ENCODE measurements at regions not wholly inside any gene's neighbourhood (a gene's known extent, or its start where the extent isn't known, plus 50 kb on each side); places are given as distances from the start of the nearest gene placed in this dataset.

- DNase-seq (ENCODE audit: extremely low read depth, low read depth, low spot score): no peak
Measured at GRCh38 chr4:156656896-156657295, 314.7 kb downstream of the PDGFC start.

GRCh38 chr4:156654410-156654809 lies 317.2 kb downstream of the PDGFC start:
- no peak for DNase-seq (ENCODE audit: extremely low read depth, low read depth, low spot score)

GRCh38 chr4:156643826-156644225 lies 327.8 kb downstream of the PDGFC start:
- no peak for DNase-seq (ENCODE audit: extremely low read depth, low read depth, low spot score)

- no peak for DNase-seq (ENCODE audit: extremely low read depth, low read depth, low spot score)
Measured at GRCh38 chr4:156642161-156642560, 329.4 kb downstream of the PDGFC start.

- DNase-seq (ENCODE audit: extremely low read depth, low read depth, low spot score): no peak
Measured at GRCh38 chr4:156638925-156639605, 332.5 kb downstream of the PDGFC start.

GRCh38 chr4:156638334-156638733 lies 333.3 kb downstream of the PDGFC start:
- no peak for DNase-seq (ENCODE audit: extremely low read depth, low read depth, low spot score)

GRCh38 chr4:156636381-156636780 lies 335.2 kb downstream of the PDGFC start:
- DNase-seq (ENCODE audit: extremely low read depth, low read depth, low spot score): no peak

GRCh38 chr4:156635051-156635450 lies 336.5 kb downstream of the PDGFC start:
- DNase-seq (ENCODE audit: extremely low read depth, low read depth, low spot score): no peak

- no peak for DNase-seq (ENCODE audit: extremely low read depth, low read depth, low spot score)
Measured at GRCh38 chr4:156634612-156635011, 337.0 kb downstream of the PDGFC start.

- no peak for DNase-seq (ENCODE audit: extremely low read depth, low read depth, low spot score)
Measured at GRCh38 chr4:156633847-156634246, 337.8 kb downstream of the PDGFC start.

- no peak for DNase-seq (ENCODE audit: extremely low read depth, low read depth, low spot score)
Measured at GRCh38 chr4:156628858-156629257, 342.7 kb downstream of the PDGFC start.

- no peak for DNase-seq (ENCODE audit: extremely low read depth, low read depth, low spot score)
Measured at GRCh38 chr4:156623376-156623775, 348.2 kb downstream of the PDGFC start.

- DNase-seq (ENCODE audit: extremely low read depth, low read depth, low spot score): no peak
Measured at GRCh38 chr4:156620786-156621185, 350.8 kb downstream of the PDGFC start.

- no peak for DNase-seq (ENCODE audit: extremely low read depth, low read depth, low spot score)
Measured at GRCh38 chr4:156619154-156619934, 352.3 kb downstream of the PDGFC start.

GRCh38 chr4:156615066-156615531 lies 356.5 kb downstream of the PDGFC start:
- DNase-seq (ENCODE audit: extremely low read depth, low read depth, low spot score): no peak

GRCh38 chr4:156614536-156614935 lies 357.1 kb downstream of the PDGFC start:
- no peak for DNase-seq (ENCODE audit: extremely low read depth, low read depth, low spot score)

- DNase-seq (ENCODE audit: extremely low read depth, low read depth, low spot score): no peak
Measured at GRCh38 chr4:156609421-156609820, 362.2 kb downstream of the PDGFC start.

GRCh38 chr4:156608651-156609050 lies 362.9 kb downstream of the PDGFC start:
- DNase-seq (ENCODE audit: extremely low read depth, low read depth, low spot score): no peak

- DNase-seq (ENCODE audit: extremely low read depth, low read depth, low spot score): no peak
Measured at GRCh38 chr4:156607478-156607857, 364.1 kb downstream of the PDGFC start.

GRCh38 chr4:156606554-156607477 lies 364.8 kb downstream of the PDGFC start:
- no peak for DNase-seq (ENCODE audit: extremely low read depth, low read depth, low spot score)

- DNase-seq (ENCODE audit: extremely low read depth, low read depth, low spot score): peak; percentile 34
Measured at GRCh38 chr4:156598138-156598681, 373.4 kb downstream of the PDGFC start.
